Left lung (tissue), 4 donors: ENCODE measurements at regions not wholly inside any gene's neighbourhood (a gene's known extent, or its start where the extent isn't known, plus 50 kb on each side); places are given as distances from the start of the nearest gene placed in this dataset.

Experiments used
- ATAC-seq: fragments of 200-7000 bp; cut with Tn5 transposase; one replicate; pipeline ENCODE4 v1.9.1; 2020; ENCODE audit warnings: moderate library complexity
- DNase-seq, 4 donors: peaks; one replicate each; pipeline ENCODE4 v3.0.0-alpha.2; 2013 to 2020
- H3K27ac ChIP-seq, 2 donors: fragments of 200-600 bp; sonication (generic) in 1 of 2; one replicate each; pipeline versions ENCODE4 v1.5.0 to v1.8.0; 2020 to 2021
- H3K27me3 ChIP-seq, 2 donors: fragments of 200-600 bp; sonication (generic) in 1 of 2; one replicate each; pipeline versions ENCODE4 v1.5.0 to v1.8.0; 2020 to 2021
- H3K36me3 ChIP-seq, 2 donors: fragments of 200-600 bp; sonication (generic) in 1 of 2; one replicate each; pipeline versions ENCODE4 v1.5.0 to v1.8.0; 2020 to 2021
- H3K4me1 ChIP-seq, 2 donors: fragments of 200-600 bp; one replicate each; pipeline ENCODE4 v1.8.0; 2021
- H3K4me3 ChIP-seq, 2 donors: fragments of 200-600 bp; sonication (generic) in 1 of 2; one replicate each; pipeline versions ENCODE4 v1.5.0 to v1.8.0; 2020 to 2021; ENCODE audit warnings: mild to moderate bottlenecking in 1 of 2
- H3K9me3 ChIP-seq, 2 donors: fragments of 200-600 bp; sonication (generic) in 1 of 2; one replicate each; pipeline versions ENCODE4 v1.5.0 to v1.8.0; 2020 to 2021
- CTCF ChIP-seq, 2 donors: fragments of 200-600 bp; sonication (generic) in 1 of 2; IDR thresholded peaks; one replicate each; pipeline versions ENCODE4 v1.5.0 to v1.8.0; 2021; ENCODE audit warnings: antibody characterized with exemption in 2 of 2
- intact Hi-C, 2 donors: fragments of 100-400 bp; cut with DNase I; formaldehyde crosslinking; loops; one replicate each; pipeline versions ENCODE4 v1.11.2 to v1.14.2; 2022
- donor health status: DM: no; HTN: yes; CAD: no.
- donor health status: DM: no; HTN: no; CAD: no.

- Histone ChIP-seq H3K4me3 (no peak overlapping the region), H3K27ac (no peak overlapping the region), H3K9me3 (no peaks in the 10 kb centered on the region), H3K4me1 (no peaks in the 10 kb centered on the region), H3K36me3 (no peaks in the 10 kb centered on the region), H3K27me3 (no peaks in the 10 kb centered on the region)
- intact Hi-C loops: loop anchor here in 1 of 2 donors (10.0 kb wide), 1 partner anchor 121 kb away; no protein-coding TSS in a partner anchor
- TF ChIP-seq CTCF (IDR thresholded peaks at IDR 0.05): peak in 1 of 2 donors; percentile 25
- ATAC-seq (peak; percentile 54), DNase-seq (no peak)
Measured at GRCh38 chr4:77473509-77473908, 132.1 kb upstream of the CXCL13 start.

GRCh38 chr4:77481856-77482255 lies 123.8 kb upstream of the CXCL13 start:
- Histone ChIP-seq H3K4me1 (no peaks in the 10 kb centered on the region), H3K27ac (no peak overlapping the region), H3K27me3 (no peaks in the 10 kb centered on the region), H3K4me3 (no peak overlapping the region), H3K9me3 (no peaks in the 10 kb centered on the region), H3K36me3 (no peaks in the 10 kb centered on the region)
- no peak for ATAC-seq
- TF ChIP-seq CTCF (IDR thresholded peaks at IDR 0.05): no peak
- DNase-seq: no peak
- intact Hi-C loops: no loop called here

- intact Hi-C loops: no loop called here
- no peaks in the 10 kb centered on the region for H3K4me1 ChIP-seq
- DNase-seq (peak in 2 of 4 donors; percentile 2 to 33), ATAC-seq (no peak)
- H3K27ac ChIP-seq: no peak overlapping the region
- no peaks in the 10 kb centered on the region for H3K36me3 ChIP-seq
- H3K4me3 ChIP-seq: no peak overlapping the region
- no peaks in the 10 kb centered on the region for H3K9me3 ChIP-seq
- TF ChIP-seq CTCF (IDR thresholded peaks at IDR 0.05): no peak
- H3K27me3 ChIP-seq: no peaks in the 10 kb centered on the region
Measured at GRCh38 chr4:77488882-77489281, 116.7 kb upstream of the CXCL13 start.

GRCh38 chr4:77493120-77493752 lies 112.4 kb upstream of the CXCL13 start:
- Histone ChIP-seq H3K4me1 (no peaks in the 10 kb centered on the region), H3K36me3 (no peaks in the 10 kb centered on the region), H3K27me3 (no peaks in the 10 kb centered on the region), H3K4me3 (no peak overlapping the region), H3K9me3 (no peaks in the 10 kb centered on the region), H3K27ac (no peak overlapping the region)
- TF ChIP-seq CTCF (IDR thresholded peaks at IDR 0.05): no peak
- intact Hi-C loops: no loop called here
- ATAC-seq (no peak), DNase-seq (no peak)

GRCh38 chr4:77493829-77494551 lies 111.6 kb upstream of the CXCL13 start:
- intact Hi-C loops: no loop called here
- no peak for DNase-seq
- no peak overlapping the region for H3K4me3 ChIP-seq
- no peaks in the 10 kb centered on the region for H3K36me3 ChIP-seq
- no peak overlapping the region for H3K27ac ChIP-seq
- no peaks in the 10 kb centered on the region for H3K27me3 ChIP-seq
- no peaks in the 10 kb centered on the region for H3K9me3 ChIP-seq
- H3K4me1 ChIP-seq: no peaks in the 10 kb centered on the region
- ATAC-seq: no peak
- TF ChIP-seq CTCF (IDR thresholded peaks at IDR 0.05): no peak
